Omental fat pad (tissue), 3 donors: ENCODE measurements at regions not wholly inside any gene's neighbourhood (a gene's known extent, or its start where the extent isn't known, plus 50 kb on each side); places are given as distances from the start of the nearest gene placed in this dataset.
"Not testable (repeated sequence)": the region's sequence is repeated elsewhere in the genome, so short reads cannot be mapped to it uniquely, and the experiment has no call there.

Experiments
- ATAC-seq: fragments of 150-250 bp; one replicate; pipeline ENCODE4 v1.9.1; 2016; ENCODE audit warnings: mild to moderate bottlenecking, moderate library complexity; ENCODE audit not compliant: low FRiP score
- DNase-seq: peaks from one replicate; pipeline ENCODE4 v3.0.0-alpha.2; 2019; ENCODE audit warnings: low spot score
- CTCF ChIP-seq, 3 donors: fragments of 450-650 bp; IDR thresholded peaks; one replicate each; pipeline ENCODE4 v1.5.1; 2016 to 2017; ENCODE audit warnings: antibody characterized with exemption in 3 of 3, mild to moderate bottlenecking in 3 of 3, moderate library complexity in 2 of 3

- ATAC-seq (no peak), DNase-seq (no peak)
- TF ChIP-seq CTCF (IDR thresholded peaks at IDR 0.05), result no peak
Measured at GRCh38 chr5:82719368-82719767, 357.8 kb downstream of the TMEM167A start.

- ATAC-seq, result no peak
- TF ChIP-seq CTCF (IDR thresholded peaks at IDR 0.05), result no peak
- no peak for DNase-seq
Measured at GRCh38 chr5:82717738-82718137, 359.5 kb downstream of the TMEM167A start.

- ATAC-seq, DNase-seq: not testable (repeated sequence)
Measured at GRCh38 chr5:82714732-82715131, 362.5 kb downstream of the TMEM167A start.

- ATAC-seq (no peak), DNase-seq (no peak)
- no peak for TF ChIP-seq CTCF (IDR thresholded peaks at IDR 0.05)
Measured at GRCh38 chr5:82713811-82714210, 363.4 kb downstream of the TMEM167A start.

- ATAC-seq (no peak), DNase-seq (no peak)
- TF ChIP-seq CTCF (IDR thresholded peaks at IDR 0.05), result no peak
Measured at GRCh38 chr5:82707741-82708140, 369.5 kb downstream of the TMEM167A start.

GRCh38 chr5:82704381-82704780 is 372.8 kb downstream of the TMEM167A start:
- no peak for ATAC-seq
- DNase-seq, result no peak
- TF ChIP-seq CTCF (IDR thresholded peaks at IDR 0.05), result no peak

- TF ChIP-seq CTCF (IDR thresholded peaks at IDR 0.05), result no peak
- DNase-seq (no peak), ATAC-seq (no peak)
Measured at GRCh38 chr5:82702046-82702445, 375.1 kb downstream of the TMEM167A start.

- ATAC-seq, result no peak
- no peak for DNase-seq
- no peak for TF ChIP-seq CTCF (IDR thresholded peaks at IDR 0.05)
Measured at GRCh38 chr5:82699737-82700136, 377.5 kb downstream of the TMEM167A start.
